ENCODE measurements at regions not wholly inside any gene's neighbourhood (a gene's known extent, or its start where the extent isn't known, plus 50 kb on each side); places are given as distances from the start of the nearest gene placed in this dataset.

DNA sequence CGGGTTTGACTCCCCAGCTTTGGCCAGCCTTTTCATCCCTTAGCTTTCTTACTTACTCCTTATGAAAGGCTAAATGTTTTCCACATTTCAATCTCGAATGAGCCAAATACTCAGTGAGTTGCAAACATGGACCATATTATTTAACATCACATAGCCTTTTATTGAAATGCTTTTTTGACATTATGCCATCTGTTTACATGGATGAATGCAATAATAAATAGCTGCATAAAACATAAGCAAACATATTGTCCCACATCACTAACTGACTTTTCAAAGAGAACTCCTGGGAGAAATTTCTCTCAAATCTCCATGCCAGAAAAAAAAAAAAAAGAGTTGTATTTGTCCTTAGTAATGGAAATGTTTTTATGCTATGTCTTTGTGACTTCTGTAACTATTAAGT, 134.9 kb downstream of the LSMEM1 start:
- TF ChIP-seq, protein P1, sequence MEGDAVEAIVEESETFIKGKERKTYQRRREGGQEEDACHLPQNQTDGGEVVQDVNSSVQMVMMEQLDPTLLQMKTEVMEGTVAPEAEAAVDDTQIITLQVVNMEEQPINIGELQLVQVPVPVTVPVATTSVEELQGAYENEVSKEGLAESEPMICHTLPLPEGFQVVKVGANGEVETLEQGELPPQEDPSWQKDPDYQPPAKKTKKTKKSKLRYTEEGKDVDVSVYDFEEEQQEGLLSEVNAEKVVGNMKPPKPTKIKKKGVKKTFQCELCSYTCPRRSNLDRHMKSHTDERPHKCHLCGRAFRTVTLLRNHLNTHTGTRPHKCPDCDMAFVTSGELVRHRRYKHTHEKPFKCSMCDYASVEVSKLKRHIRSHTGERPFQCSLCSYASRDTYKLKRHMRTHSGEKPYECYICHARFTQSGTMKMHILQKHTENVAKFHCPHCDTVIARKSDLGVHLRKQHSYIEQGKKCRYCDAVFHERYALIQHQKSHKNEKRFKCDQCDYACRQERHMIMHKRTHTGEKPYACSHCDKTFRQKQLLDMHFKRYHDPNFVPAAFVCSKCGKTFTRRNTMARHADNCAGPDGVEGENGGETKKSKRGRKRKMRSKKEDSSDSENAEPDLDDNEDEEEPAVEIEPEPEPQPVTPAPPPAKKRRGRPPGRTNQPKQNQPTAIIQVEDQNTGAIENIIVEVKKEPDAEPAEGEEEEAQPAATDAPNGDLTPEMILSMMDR (IDR thresholded peaks at IDR 0.05), result no peak
- TF ChIP-seq POLR2A (IDR thresholded peaks at IDR 0.05), result no peak

Measured in prostate gland (tissue), 2 donors.